DMS79 treated with DMSO at 0.1 percent for 48 hours (cell line): ENCODE measurements at regions not wholly inside any gene's neighbourhood (a gene's known extent, or its start where the extent isn't known, plus 50 kb on each side); places are given as distances from the start of the nearest gene placed in this dataset.
"Not testable (repeated sequence)": the region's sequence is repeated elsewhere in the genome, so short reads cannot be mapped to it uniquely, and the experiment has no call there.

Experiments used
- DNase-seq: peaks from one replicate; lab custom pipeline; 2025; lab: John Stamatoyannopoulos, UW

DNA sequence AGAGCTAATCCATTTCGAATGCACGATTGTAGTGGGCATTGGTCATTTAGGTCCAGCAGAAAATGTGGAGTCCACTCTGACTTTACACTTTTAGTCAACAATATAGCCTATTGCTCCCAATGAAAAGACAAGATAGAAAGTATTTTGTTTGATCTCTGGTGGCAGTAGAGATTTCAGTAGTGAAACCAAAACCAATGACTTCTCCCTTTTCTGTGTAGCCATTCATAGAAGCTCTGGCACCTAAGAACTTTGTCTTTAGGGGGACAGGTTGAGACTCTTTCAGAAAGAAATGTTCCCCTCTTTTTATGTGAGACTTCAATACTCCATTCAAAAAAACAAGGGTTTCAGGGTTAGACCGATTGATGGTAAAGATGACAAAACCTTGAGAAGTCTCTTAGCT, 510.8 kb upstream of the POU3F2 start:
- DNase-seq, result no peak

DNA sequence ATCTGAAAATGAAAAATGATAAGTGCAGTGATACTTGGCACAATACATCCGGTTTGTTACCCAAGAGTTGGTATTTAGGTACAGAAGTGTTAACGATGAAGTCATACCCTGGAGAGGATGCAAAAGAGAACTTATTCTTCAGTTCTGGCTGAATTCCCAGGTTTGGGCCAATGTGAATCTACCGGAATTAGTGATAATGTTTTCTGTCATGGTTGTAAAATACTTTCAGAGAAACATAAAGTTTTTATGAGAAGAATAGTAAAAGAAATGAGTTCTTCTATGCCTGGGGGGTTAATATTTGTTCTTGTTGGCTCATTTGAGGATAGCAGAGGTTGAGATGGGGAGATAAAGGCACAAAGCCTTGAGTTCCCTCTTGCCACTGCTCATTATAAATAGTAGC, 509.9 kb upstream of the POU3F2 start:
- no peak for DNase-seq

- no peak for DNase-seq
Observed at GRCh38 chr6:98325366-98325765, 509.0 kb upstream of the POU3F2 start.

- DNase-seq, result no peak
Observed at GRCh38 chr6:98333273-98333672, 501.1 kb upstream of the POU3F2 start.

- DNase-seq, result no peak
Observed at GRCh38 chr6:98335594-98335993, 498.8 kb upstream of the POU3F2 start.

GRCh38 chr6:98339506-98339905, 494.9 kb upstream of the POU3F2 start:
- no peak for DNase-seq

DNA sequence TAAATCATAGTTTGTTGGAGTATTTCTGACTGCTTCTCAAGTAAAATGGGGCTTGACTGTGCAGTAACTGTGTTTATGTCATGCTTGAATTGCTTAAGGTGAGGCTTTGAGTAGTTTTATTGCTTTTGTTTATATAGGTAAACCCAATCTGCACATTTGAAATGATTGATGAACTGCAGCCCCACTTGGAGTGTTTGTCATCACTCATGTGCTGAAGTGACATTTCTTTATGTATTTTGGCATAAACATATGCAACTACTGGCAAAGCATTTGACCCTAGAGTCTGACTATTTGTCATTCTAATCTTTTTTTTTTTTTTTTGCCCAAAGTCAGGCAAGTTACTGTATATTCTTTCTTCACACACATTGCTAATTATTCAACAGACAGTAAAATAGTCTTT, 491.4 kb upstream of the POU3F2 start:
- DNase-seq, result no peak

GRCh38 chr6:98343797-98344196, 490.6 kb upstream of the POU3F2 start:
- no peak for DNase-seq

DNA sequence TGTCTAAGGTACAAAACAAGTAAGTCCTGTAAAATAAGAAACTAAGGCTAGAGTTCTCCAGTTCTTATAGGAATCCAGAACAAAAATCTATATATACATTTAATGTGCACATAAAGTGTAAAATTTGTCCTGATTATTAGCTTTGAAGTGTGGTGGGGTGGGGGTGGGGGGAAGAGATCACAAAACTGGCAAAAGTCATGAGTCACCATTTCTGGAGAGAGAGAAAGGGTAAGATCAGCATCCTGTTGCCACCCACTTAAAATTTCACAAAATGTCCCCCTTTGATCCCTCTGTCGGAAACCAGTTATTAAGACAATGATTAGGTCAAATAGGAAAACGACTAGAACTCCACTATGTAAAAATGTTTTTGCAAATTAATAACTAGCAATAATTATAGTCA, 482.0 kb upstream of the POU3F2 start:
- no peak for DNase-seq

- no peak for DNase-seq
Observed at GRCh38 chr6:98358173-98358572, 476.2 kb upstream of the POU3F2 start.

- DNase-seq, result no peak
Observed at GRCh38 chr6:98366371-98366770, 468.0 kb upstream of the POU3F2 start.

- no peak for DNase-seq
Observed at GRCh38 chr6:98380589-98380988, 453.8 kb upstream of the POU3F2 start.

GRCh38 chr6:98382246-98382645, 452.1 kb upstream of the POU3F2 start:
- DNase-seq, result no peak

GRCh38 chr6:98384334-98384733, 450.0 kb upstream of the POU3F2 start:
- no peak for DNase-seq

- no peak for DNase-seq
Observed at GRCh38 chr6:98384801-98385200, 449.6 kb upstream of the POU3F2 start.

DNA sequence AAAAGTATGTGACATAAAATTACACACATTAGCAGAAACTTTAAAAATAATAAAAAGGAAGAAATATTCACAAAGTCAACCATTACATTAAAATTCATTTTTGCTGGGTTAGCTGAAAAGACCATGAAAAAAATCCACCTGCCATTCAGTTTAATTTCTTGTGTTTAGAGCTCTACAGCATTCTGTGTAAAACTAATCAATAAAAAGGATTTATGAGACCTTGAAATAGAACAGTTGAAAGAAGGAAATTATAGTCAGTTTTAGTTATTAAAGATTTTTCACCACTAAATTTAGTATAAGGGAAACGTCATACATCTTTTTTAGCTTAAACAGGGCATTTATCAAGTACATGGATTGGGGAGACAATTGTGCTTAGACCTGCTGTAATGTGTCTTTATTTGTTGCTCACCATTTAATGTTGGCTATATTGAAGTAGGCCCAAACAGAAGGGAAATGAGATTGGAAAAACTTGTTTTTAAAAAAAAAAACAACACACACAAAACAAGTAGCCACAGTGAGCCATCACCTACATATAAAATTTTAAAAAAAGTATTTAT, 438.7 kb upstream of the POU3F2 start:
- DNase-seq, result no peak

DNA sequence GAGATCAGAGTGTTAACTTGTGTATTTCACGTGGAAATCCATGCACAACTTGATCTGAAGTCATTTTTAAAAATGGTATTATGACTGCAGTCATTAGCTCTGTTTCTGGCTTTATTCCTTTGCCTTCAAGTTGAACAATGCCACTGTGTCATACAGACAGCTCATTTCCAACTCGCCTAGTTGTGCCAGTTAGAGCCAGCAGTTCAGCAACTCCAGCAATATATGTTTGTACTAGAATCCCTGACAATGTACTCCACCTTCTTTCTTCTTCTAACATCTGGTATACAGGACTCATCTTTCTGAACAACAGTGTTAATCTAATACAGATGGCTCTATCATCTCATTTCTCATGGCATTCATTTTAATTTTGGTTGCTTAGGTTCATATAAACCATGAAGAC, 418.3 kb upstream of the POU3F2 start:
- no peak for DNase-seq

- DNase-seq, result not testable (repeated sequence)
Observed at GRCh38 chr6:98416497-98417158, 417.7 kb upstream of the POU3F2 start.

DNA sequence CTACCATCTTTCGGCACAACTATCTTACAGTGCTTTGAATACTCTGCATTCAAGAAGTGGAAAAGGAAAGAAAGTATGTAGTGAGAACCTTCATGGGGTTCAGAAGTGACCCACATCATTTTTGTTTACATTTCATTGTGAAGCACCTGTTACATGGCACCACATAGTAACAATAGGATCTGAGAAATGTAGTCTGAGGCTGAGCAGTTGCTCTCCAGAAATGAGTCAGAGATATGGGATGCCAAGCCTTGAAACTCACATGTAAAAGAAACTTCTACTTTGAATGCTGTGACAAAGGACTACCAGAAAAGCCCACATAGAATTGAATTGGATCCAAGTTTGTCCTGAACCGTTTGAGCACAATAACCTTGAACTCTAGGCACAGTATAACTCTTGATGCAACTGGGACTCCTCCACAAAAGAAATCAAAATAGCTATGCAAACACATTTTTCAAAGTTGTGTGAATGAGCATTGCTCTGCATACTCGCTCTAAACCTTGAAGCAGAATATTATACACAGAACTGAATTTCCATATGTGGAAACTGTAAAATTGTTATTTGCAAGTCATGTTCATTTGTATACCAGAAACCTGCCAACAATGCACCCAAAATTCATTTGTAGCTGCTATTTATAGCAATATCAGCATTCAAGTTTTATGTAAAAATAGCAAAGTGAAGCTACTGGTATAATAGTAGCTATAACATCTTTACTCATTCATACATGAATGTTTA, 400.9 kb upstream of the POU3F2 start:
- DNase-seq, result no peak

- no peak for DNase-seq
Observed at GRCh38 chr6:98443633-98444032, 390.7 kb upstream of the POU3F2 start.

DNA sequence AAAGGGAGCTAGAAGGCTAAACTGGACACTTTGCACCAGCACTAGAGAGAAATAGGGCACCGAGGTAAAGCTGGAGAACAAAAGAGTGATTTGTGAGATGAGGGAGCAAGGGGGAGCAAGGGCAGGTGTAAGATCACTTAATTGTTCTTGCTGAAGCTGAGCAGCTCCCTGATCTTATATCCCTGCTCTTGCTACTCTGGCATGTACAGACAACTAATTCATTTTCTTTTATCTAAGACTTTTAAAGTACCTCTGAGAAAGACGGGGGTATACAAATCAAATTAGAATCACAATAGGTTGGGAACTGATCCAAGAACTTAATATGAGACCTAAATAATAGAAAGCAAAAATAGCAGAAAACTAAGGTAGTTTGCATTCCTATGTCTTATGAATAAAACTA, 381.7 kb upstream of the POU3F2 start:
- DNase-seq, result no peak

DNA sequence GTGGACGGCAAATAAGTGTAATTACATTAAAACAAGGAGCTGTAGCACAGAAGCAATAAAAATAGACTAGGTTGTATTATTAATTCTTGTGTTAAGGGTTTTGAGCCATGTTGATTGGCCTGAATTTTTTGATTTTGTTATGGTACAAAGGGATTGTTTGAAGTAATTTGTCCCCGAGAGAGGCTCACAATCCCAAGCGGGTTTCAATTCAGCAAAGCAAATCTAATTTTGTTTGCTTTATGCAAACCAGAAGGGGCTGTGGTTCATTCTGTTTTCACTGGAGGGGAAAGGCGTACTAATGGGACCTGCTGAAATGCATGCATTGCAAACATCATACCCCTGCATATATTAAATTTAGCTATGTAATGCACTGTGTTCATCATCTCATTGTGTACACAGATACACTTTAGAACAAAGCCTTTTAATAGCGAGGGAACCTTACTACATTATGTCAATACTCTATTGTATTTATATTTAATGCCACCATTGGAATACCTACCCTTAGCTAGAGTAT, 379.5 kb upstream of the POU3F2 start:
- peak; percentile 17 for DNase-seq

DNA sequence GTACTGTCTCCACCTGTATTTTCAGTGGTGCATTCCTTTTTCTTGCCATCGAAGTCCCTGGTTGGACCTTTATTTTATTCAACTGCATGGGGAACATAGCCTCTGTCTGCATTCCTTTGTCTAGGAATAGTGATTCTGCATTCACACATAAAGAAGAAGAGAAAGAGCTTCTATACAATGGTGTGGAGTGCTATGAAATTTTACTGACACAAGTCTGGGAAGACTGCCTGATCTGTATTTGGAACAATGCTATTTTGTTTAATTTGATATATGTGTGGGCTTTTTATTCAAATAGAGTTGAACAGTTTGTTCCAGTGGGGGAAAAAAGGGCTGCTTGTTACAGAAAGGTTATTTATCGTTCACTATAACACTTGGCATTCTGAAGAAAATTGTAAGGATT, 375.7 kb upstream of the POU3F2 start:
- DNase-seq, result no peak
